IMR-90 (cell line): ENCODE measurements at regions not wholly inside any gene's neighbourhood (a gene's known extent, or its start where the extent isn't known, plus 50 kb on each side); places are given as distances from the start of the nearest gene placed in this dataset.

ENCODE experiments used
- ATAC-seq: fragments of 200-7000 bp; cut with Tn5 transposase; 2 replicates; pipeline ENCODE4 v1.9.1; 2020; ENCODE audit warnings: low read depth, mild to moderate bottlenecking, moderate library complexity
- BruUV-seq: library from RNA; stranded (reverse); fragments of 400-500 nt; replicated peaks from 2 replicates; lab custom pipeline; 2021; lab: Mats Ljungman, UMichigan
- CTCF ChIA-PET: fragments of 300-600 bp; formaldehyde crosslinking; extraction: SDS; loops from one replicate; lab custom pipeline; 2021; ENCODE audit warnings: antibody characterized with exemption; lab: Yijun Ruan, JAX
- POLR2A ChIA-PET: fragments of 300-600 bp; sonication (Branson Sonifier 250); formaldehyde crosslinking; loops from one replicate; lab custom pipeline; 2022; ENCODE audit warnings: antibody characterized with exemption; ENCODE audit not compliant: unreplicated experiment; lab: Charles Lee
- DNase-seq: peaks from one replicate; pipeline ENCODE4 v3.0.0; 2013
- H2AFZ ChIP-seq: replicated peaks from 2 replicates; pipeline ENCODE3; 2013; ENCODE audit warnings: low read length, mild to moderate bottlenecking; ENCODE audit not compliant: poor library complexity
- H2AK5ac ChIP-seq: 2 replicates; pipeline ENCODE4 v1.6.1; 2013; ENCODE audit warnings: low read depth, low read length, inconsistent platforms
- H2AK9ac ChIP-seq: replicated peaks from 2 replicates; pipeline ENCODE3; 2013; ENCODE audit warnings: mild to moderate bottlenecking, low read depth, low read length, moderate library complexity; ENCODE audit not compliant: poor library complexity
- H2BK120ac ChIP-seq: 2 replicates; pipeline ENCODE4 v1.6.1; 2013; ENCODE audit warnings: low read depth, low read length, inconsistent platforms
- H2BK15ac ChIP-seq: 3 replicates; pipeline ENCODE4 v1.6.1; 2013; ENCODE audit warnings: low read depth, low read length, inconsistent platforms
- H2BK20ac ChIP-seq: 2 replicates; pipeline ENCODE4 v1.6.1; 2013; ENCODE audit warnings: low read depth, mild to moderate bottlenecking, inconsistent platforms, low read length, moderate library complexity
- H2BK5ac ChIP-seq: 2 replicates; pipeline ENCODE4 v1.6.1; 2013; ENCODE audit warnings: mild to moderate bottlenecking, low read depth, low read length, inconsistent platforms; ENCODE audit not compliant: poor library complexity, severe bottlenecking
- H3K14ac ChIP-seq: replicated peaks from 2 replicates; pipeline ENCODE4 v1.6.1; 2013; ENCODE audit warnings: low read depth, low read length, inconsistent platforms
- H3K18ac ChIP-seq: 2 replicates; pipeline ENCODE4 v1.6.1; 2013; ENCODE audit warnings: low read depth, low read length, control low read depth
- H3K23ac ChIP-seq: 2 replicates; pipeline ENCODE4 v1.6.1; 2013; ENCODE audit warnings: low read depth, low read length, inconsistent platforms
- H3K27ac ChIP-seq: 2 replicates; pipeline ENCODE4 v1.5.1; 2013; ENCODE audit warnings: mild to moderate bottlenecking, control low read depth, low read length; ENCODE audit not compliant: insufficient read depth
- H3K27me3 ChIP-seq: 2 replicates; pipeline ENCODE4 v1.6.1; 2013; ENCODE audit warnings: low read length; ENCODE audit not compliant: control insufficient read depth, insufficient read depth
- H3K36me3 ChIP-seq: 2 replicates; pipeline ENCODE4 v1.6.1; 2013; ENCODE audit warnings: low read length, mixed read lengths; ENCODE audit not compliant: control insufficient read depth, insufficient read depth
- H3K4ac ChIP-seq: 2 replicates; pipeline ENCODE4 v1.6.1; 2013; ENCODE audit warnings: low read depth, low read length, inconsistent platforms
- H3K4me1 ChIP-seq: 2 replicates; pipeline ENCODE4 v1.6.1; 2013; ENCODE audit warnings: low read length, mixed read lengths; ENCODE audit not compliant: control insufficient read depth, insufficient read depth
- H3K4me2 ChIP-seq: 2 replicates; pipeline ENCODE4 v1.6.1; 2013; ENCODE audit warnings: low read depth, mild to moderate bottlenecking, control low read depth, low read length, moderate library complexity
- H3K4me3 ChIP-seq: 2 replicates; pipeline ENCODE4 v1.5.1; 2013; ENCODE audit warnings: low read depth, mild to moderate bottlenecking, control low read depth, low read length, moderate library complexity; ENCODE audit not compliant: insufficient read depth
- H3K56ac ChIP-seq: 2 replicates; pipeline ENCODE4 v1.6.1; 2013; ENCODE audit warnings: low read length, inconsistent platforms; ENCODE audit not compliant: insufficient read depth; ENCODE audit errors: extremely low read depth
- H3K79me1 ChIP-seq, 2 experiments: 2 replicates each; pipeline ENCODE4 v1.6.1; 2013; ENCODE audit warnings: low read length in 2 of 2, inconsistent platforms in 1 of 2, low read depth in 1 of 2
- H3K9ac ChIP-seq: 2 replicates; pipeline ENCODE4 v1.6.1; 2013; ENCODE audit warnings: low read depth, low read length, control low read depth
- H3K9me1 ChIP-seq: 2 replicates; pipeline ENCODE4 v1.6.1; 2013; ENCODE audit warnings: low read length, inconsistent platforms; ENCODE audit not compliant: insufficient read depth
- H3K9me3 ChIP-seq: 2 replicates; pipeline ENCODE4 v1.6.1; 2013; ENCODE audit warnings: low read length; ENCODE audit not compliant: control insufficient read depth, insufficient read depth
- H4K20me1 ChIP-seq: 2 replicates; pipeline ENCODE4 v1.6.1; 2013; ENCODE audit warnings: low read length, inconsistent platforms; ENCODE audit not compliant: insufficient read depth
- H4K5ac ChIP-seq: 2 replicates; pipeline ENCODE4 v1.6.1; 2013; ENCODE audit warnings: mild to moderate bottlenecking, low read depth, low read length, control low read depth
- H4K8ac ChIP-seq, 2 experiments: 2 replicates each; pipeline ENCODE4 v1.6.1; 2013; ENCODE audit warnings: low read depth in 2 of 2, low read length in 2 of 2, control low read depth in 1 of 2, inconsistent platforms in 1 of 2
- H4K91ac ChIP-seq: 2 replicates; pipeline ENCODE4 v1.6.1; 2013; ENCODE audit warnings: low read depth, low read length, inconsistent platforms; ENCODE audit not compliant: insufficient read depth
- BHLHE40 ChIP-seq: fragments of 150-350 bp; IDR thresholded peaks from 2 replicates; pipeline ENCODE4 v1.6.1; 2016; ENCODE audit warnings: mild to moderate bottlenecking, low read depth, low read length
- CHD1 ChIP-seq: IDR thresholded peaks from 2 replicates; pipeline ENCODE4 v1.6.1; 2012; ENCODE audit warnings: low read depth, low read length, improper control_type of control experiment
- MAFK ChIP-seq: IDR thresholded peaks from 2 replicates; pipeline ENCODE4 v1.6.1; 2012; ENCODE audit warnings: low read depth, low read length, improper control_type of control experiment
- MXI1 ChIP-seq: IDR thresholded peaks from 2 replicates; pipeline ENCODE4 v1.6.1; 2012; ENCODE audit warnings: low read depth, mild to moderate bottlenecking, low read length, moderate library complexity, borderline replicate concordance
- NFE2L2 ChIP-seq: fragments of 150-350 bp; IDR thresholded peaks from 2 replicates; pipeline ENCODE4 v1.6.1; 2016; ENCODE audit warnings: low read depth, mild to moderate bottlenecking, low read length
- POLR2A ChIP-seq: IDR thresholded peaks from 2 replicates; pipeline ENCODE4 v1.6.1; 2012; ENCODE audit warnings: mild to moderate bottlenecking, low read depth, low read length
- RCOR1 ChIP-seq: IDR thresholded peaks from 2 replicates; pipeline ENCODE4 v1.6.1; 2012; ENCODE audit warnings: mild to moderate bottlenecking, low read length, improper control_type of control experiment; ENCODE audit not compliant: insufficient replicate concordance
- WGBS, 2 experiments: methylation state at CpG; one replicate each; pipeline versions ENCODE4 v1.1.5 to v1.1.7; 2013; ENCODE audit warnings: missing lambda C conversion rate in 2 of 2; ENCODE audit not compliant: insufficient read length in 1 of 2; ENCODE audit errors: extremely low coverage in 2 of 2; 5-methylcytosine and 5-hydroxymethylcytosine counted together
- dilution Hi-C: fragments of 300-500 bp; cut with HindIII; formaldehyde crosslinking; loops from one replicate; pipeline ENCODE4 v1.14.3; 2018; ENCODE audit warnings: low sequenced_read_pairs; ENCODE audit not compliant: unreplicated experiment
- in situ Hi-C: fragments of 300-500 bp; cut with MboI; formaldehyde crosslinking; loops from 3 replicates; pipeline ENCODE4 v1.14.3; 2019; ENCODE audit warnings: low sequenced_read_pairs, inconsistent platforms, mixed read lengths
- intact Hi-C: fragments of 100-400 bp; cut with micrococcal nuclease; formaldehyde crosslinking; loops from 2 replicates; pipeline ENCODE4 v1.10.0; 2022
- TF ChIP-seq, protein P1 (sequence below): conservative IDR thresholded peaks from 2 replicates; pipeline ENCODE4 v1.5.1; 2012; ENCODE audit warnings: mild to moderate bottlenecking, low read depth, low read length, improper control_type of control experiment
- TF ChIP-seq, protein P2 (sequence below): fragments of 150-350 bp; IDR thresholded peaks from 2 replicates; pipeline ENCODE4 v1.6.1; 2016; ENCODE audit warnings: low read depth, mild to moderate bottlenecking, low read length, moderate library complexity, borderline replicate concordance

DNA sequence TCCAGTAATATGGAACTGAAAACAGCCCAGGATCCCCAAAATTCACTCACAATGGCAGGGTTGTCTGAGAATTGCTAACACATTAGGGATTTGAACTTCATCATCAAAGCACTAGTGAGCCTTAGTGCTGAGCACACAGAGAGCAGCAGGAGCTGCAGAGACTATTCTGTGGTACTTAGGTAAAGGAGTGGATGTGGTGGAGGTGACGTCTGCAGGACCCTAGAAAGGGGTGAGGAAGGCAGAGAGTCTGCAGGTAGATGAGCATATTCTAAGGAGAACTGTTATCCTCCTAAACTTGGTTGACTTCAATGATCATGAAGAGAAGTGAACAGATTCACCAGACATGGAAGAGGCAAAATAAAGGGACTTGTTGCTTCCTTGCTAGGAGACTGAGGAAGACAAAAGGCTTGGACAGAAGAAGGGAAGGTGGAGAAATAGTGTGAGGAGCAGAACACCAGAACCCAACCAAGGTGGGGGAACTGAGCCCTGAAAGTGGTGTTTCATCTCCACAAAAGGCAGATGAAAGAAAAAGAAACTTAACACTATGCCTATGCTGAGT is 1164.0 kb downstream of the TMEM121 start:
- CTCF ChIA-PET, result no interaction called here
- in situ Hi-C loops (no loop called here), intact Hi-C loops (no loop called here), dilution Hi-C loops (no loop called here)
- H3K23ac ChIP-seq, result no peak overlapping the region
- no peaks in the 10 kb centered on the region for H3K36me3 ChIP-seq
- no peaks in the 10 kb centered on the region for H3K79me1 ChIP-seq
- no peak overlapping the region for H2AK9ac ChIP-seq
- H3K56ac ChIP-seq, result no peak overlapping the region
- no peak overlapping the region for H2AK5ac ChIP-seq
- no TSS peak for BruUV-seq
- no peaks in the 10 kb centered on the region for H3K27me3 ChIP-seq
- DNase-seq, result no peak
- no peak overlapping the region for H3K4me3 ChIP-seq
- H2BK120ac ChIP-seq, result no peak overlapping the region
- H2BK20ac ChIP-seq, result no peak overlapping the region
- TF ChIP-seq POLR2A, result no peak
- no peak for TF ChIP-seq RCOR1
- no peak for TF ChIP-seq MXI1
- TF ChIP-seq, protein P1, sequence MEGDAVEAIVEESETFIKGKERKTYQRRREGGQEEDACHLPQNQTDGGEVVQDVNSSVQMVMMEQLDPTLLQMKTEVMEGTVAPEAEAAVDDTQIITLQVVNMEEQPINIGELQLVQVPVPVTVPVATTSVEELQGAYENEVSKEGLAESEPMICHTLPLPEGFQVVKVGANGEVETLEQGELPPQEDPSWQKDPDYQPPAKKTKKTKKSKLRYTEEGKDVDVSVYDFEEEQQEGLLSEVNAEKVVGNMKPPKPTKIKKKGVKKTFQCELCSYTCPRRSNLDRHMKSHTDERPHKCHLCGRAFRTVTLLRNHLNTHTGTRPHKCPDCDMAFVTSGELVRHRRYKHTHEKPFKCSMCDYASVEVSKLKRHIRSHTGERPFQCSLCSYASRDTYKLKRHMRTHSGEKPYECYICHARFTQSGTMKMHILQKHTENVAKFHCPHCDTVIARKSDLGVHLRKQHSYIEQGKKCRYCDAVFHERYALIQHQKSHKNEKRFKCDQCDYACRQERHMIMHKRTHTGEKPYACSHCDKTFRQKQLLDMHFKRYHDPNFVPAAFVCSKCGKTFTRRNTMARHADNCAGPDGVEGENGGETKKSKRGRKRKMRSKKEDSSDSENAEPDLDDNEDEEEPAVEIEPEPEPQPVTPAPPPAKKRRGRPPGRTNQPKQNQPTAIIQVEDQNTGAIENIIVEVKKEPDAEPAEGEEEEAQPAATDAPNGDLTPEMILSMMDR, result no peak
- TF ChIP-seq, protein P2, sequence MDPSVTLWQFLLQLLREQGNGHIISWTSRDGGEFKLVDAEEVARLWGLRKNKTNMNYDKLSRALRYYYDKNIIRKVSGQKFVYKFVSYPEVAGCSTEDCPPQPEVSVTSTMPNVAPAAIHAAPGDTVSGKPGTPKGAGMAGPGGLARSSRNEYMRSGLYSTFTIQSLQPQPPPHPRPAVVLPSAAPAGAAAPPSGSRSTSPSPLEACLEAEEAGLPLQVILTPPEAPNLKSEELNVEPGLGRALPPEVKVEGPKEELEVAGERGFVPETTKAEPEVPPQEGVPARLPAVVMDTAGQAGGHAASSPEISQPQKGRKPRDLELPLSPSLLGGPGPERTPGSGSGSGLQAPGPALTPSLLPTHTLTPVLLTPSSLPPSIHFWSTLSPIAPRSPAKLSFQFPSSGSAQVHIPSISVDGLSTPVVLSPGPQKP, result no peak
- no peak for TF ChIP-seq NFE2L2
- no peak for TF ChIP-seq CHD1
- TF ChIP-seq MAFK, result no peak
- no peak for TF ChIP-seq BHLHE40
- H2BK15ac ChIP-seq, result no peak overlapping the region
- H4K8ac ChIP-seq, result no peak overlapping the region
- WGBS, 2 experiments, result no CpG with 5 or more reads among the region's 1 CpG
- POLR2A ChIA-PET, result no interaction called here
- H3K27ac ChIP-seq, result no peak overlapping the region
- no peak for ATAC-seq
- no peak overlapping the region for H4K91ac ChIP-seq
- no peaks in the 10 kb centered on the region for H3K4me1 ChIP-seq
- no peak overlapping the region for H2AFZ ChIP-seq
- H3K14ac ChIP-seq, result no peak overlapping the region
- peaks cover 11% of the 10 kb centered on the region; the same call in 1 of the 2 replicates for H3K9me3 ChIP-seq
- H4K20me1 ChIP-seq, result no peaks in the 10 kb centered on the region
- H4K5ac ChIP-seq, result no peak overlapping the region
- no peak overlapping the region for H3K4ac ChIP-seq
- H2BK5ac ChIP-seq, result no peak overlapping the region
- no peak overlapping the region for H3K9ac ChIP-seq
- no peak overlapping the region for H3K4me2 ChIP-seq
- no peak overlapping the region for H3K18ac ChIP-seq
- H3K9me1 ChIP-seq, result no peaks in the 10 kb centered on the region
